CD8-positive, alpha-beta memory T cell (primary cell): ENCODE measurements at regions not wholly inside any gene's neighbourhood (a gene's known extent, or its start where the extent isn't known, plus 50 kb on each side); places are given as distances from the start of the nearest gene placed in this dataset.
"Not testable (repeated sequence)": the region's sequence is repeated elsewhere in the genome, so short reads cannot be mapped to it uniquely, and the experiment has no call there.

Experiments
- CTCF ChIA-PET: fragments of 350-600 bp; sonication (Branson Sonifier 250); formaldehyde crosslinking; loops from one replicate; lab custom pipeline; 2021; ENCODE audit warnings: antibody characterized with exemption; lab: Charles Lee
- POLR2A ChIA-PET: fragments of 350-600 bp; sonication (Branson Sonifier 250); formaldehyde crosslinking; loops from one replicate; lab custom pipeline; 2021; ENCODE audit warnings: antibody characterized with exemption; lab: Charles Lee
- DNase-seq, 5 donors: peaks; one replicate each; pipeline versions ENCODE4 v3.0.0 to v3.0.0-alpha.2; 2020 to 2022; ENCODE audit warnings: mixed read lengths in 1 of 5
- H3K27ac ChIP-seq: one replicate; pipeline ENCODE4 v1.7.0; 2013; ENCODE audit warnings: low read depth, mild to moderate bottlenecking, low read length, moderate library complexity
- H3K27me3 ChIP-seq: 2 replicates; pipeline ENCODE4 v1.7.0; 2013; ENCODE audit warnings: low read length, mild to moderate bottlenecking; ENCODE audit not compliant: insufficient read depth, poor library complexity, severe bottlenecking
- H3K36me3 ChIP-seq: 2 replicates; pipeline ENCODE4 v1.7.0; 2013; ENCODE audit warnings: mild to moderate bottlenecking, low read length, moderate library complexity; ENCODE audit not compliant: insufficient read depth
- H3K4me1 ChIP-seq: 2 replicates; pipeline ENCODE4 v1.7.0; 2013; ENCODE audit warnings: mild to moderate bottlenecking, low read length, moderate library complexity; ENCODE audit not compliant: insufficient read depth
- H3K4me3 ChIP-seq: 2 replicates; pipeline ENCODE4 v1.7.0; 2013; ENCODE audit warnings: mild to moderate bottlenecking, low read length
- H3K9me3 ChIP-seq: 2 replicates; pipeline ENCODE4 v1.7.0; 2013; ENCODE audit warnings: mild to moderate bottlenecking, low read length
- H3K27ac Mint-ChIP-seq, 8 donors: one replicate each; pipeline ENCODE4 v1.8.0; 2020 to 2021; ENCODE audit warnings: mixed read lengths in 8 of 8, mild to moderate bottlenecking in 6 of 8, inconsistent platforms in 3 of 8, moderate library complexity in 3 of 8
- H3K27me3 Mint-ChIP-seq, 2 donors: one replicate each; pipeline ENCODE4 v1.8.0; 2020 to 2021; ENCODE audit warnings: mixed read lengths in 2 of 2, mild to moderate bottlenecking in 1 of 2, moderate library complexity in 1 of 2
- H3K36me3 Mint-ChIP-seq, 3 donors: one replicate each; pipeline ENCODE4 v1.8.0; 2020 to 2021; ENCODE audit warnings: mixed read lengths in 3 of 3, inconsistent platforms in 1 of 3, mild to moderate bottlenecking in 1 of 3
- H3K4me1 Mint-ChIP-seq, 3 donors: one replicate each; pipeline ENCODE4 v1.8.0; 2020 to 2021; ENCODE audit warnings: mixed read lengths in 3 of 3, inconsistent platforms in 1 of 3, mild to moderate bottlenecking in 1 of 3
- H3K4me3 Mint-ChIP-seq, 7 donors: one replicate each; pipeline ENCODE4 v1.8.0; 2020 to 2021; ENCODE audit warnings: mixed read lengths in 7 of 7, mild to moderate bottlenecking in 6 of 7, moderate library complexity in 4 of 7, inconsistent platforms in 2 of 7
- H3K9me3 Mint-ChIP-seq, 5 donors: one replicate each; pipeline ENCODE4 v1.8.0; 2020 to 2022; ENCODE audit warnings: mixed read lengths in 5 of 5, mild to moderate bottlenecking in 3 of 5, moderate library complexity in 2 of 5, inconsistent platforms in 1 of 5

DNA sequence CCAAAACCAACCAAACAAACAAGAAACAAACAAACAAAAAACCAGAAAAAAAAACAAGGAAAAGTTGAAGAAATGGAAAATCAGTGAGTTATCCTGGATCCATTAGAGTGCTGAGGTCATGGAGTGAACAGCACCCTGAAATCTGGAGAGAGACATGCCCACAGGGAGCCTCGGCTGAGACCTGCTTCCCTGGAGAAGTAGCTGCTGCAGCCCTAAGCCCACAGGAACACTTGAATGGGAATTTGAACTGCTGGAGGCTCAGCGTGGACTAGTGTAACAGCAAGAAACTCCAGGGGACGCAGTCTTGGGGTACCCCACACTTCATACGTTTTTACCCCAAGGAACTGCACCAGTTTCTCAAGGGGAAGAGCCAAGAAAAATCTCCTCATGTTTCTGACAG, 144.1 kb upstream of the UBE3A start:
- no peak for DNase-seq
- ChIA-PET CTCF (no interaction called here), POLR2A (no interaction called here)
- no peaks in the 10 kb centered on the region for H3K36me3 ChIP-seq
- no peak overlapping the region for H3K4me3 ChIP-seq
- H3K27ac ChIP-seq, result no peak overlapping the region
- peaks cover 0 to 2% (median 0%) of the 10 kb centered on the region in 3 donors for H3K36me3 Mint-ChIP-seq
- H3K9me3 Mint-ChIP-seq, result peaks cover 12 to 33% (median 20%) of the 10 kb centered on the region in 5 donors
- H3K27me3 ChIP-seq, result no peaks in the 10 kb centered on the region
- H3K27ac Mint-ChIP-seq, result no peak overlapping the region
- H3K4me1 Mint-ChIP-seq, result no peaks in the 10 kb centered on the region
- peaks cover 3 to 15% of the 10 kb centered on the region in 2 donors for H3K27me3 Mint-ChIP-seq
- no peaks in the 10 kb centered on the region for H3K4me1 ChIP-seq
- H3K9me3 ChIP-seq, result no peaks in the 10 kb centered on the region
- H3K4me3 Mint-ChIP-seq, result no peak overlapping the region

DNA sequence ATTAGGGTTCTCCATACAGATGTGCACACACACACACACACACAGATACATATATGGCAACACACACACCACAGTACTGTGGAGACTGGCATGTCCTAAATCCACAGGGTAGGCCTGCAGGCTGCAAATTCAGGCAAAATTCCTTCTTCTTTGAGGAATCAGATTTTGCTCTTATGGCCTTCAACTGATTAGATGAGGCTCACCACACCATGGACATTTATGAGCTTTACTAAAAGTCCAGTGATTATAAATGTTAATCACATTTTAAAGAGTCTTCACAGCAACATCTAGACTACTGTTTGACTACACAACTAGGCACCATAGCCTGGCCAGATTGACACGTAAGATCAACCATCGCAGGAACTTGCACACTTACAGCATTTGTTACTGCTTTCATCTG, 140.3 kb upstream of the UBE3A start:
- ChIA-PET CTCF (no interaction called here), POLR2A (no interaction called here)
- Histone ChIP-seq H3K4me1 (no peaks in the 10 kb centered on the region), H3K27ac (no peak overlapping the region), H3K4me3 (no peak overlapping the region), H3K9me3 (no peaks in the 10 kb centered on the region), H3K27me3 (no peaks in the 10 kb centered on the region), H3K36me3 (no peaks in the 10 kb centered on the region)
- peaks cover 0 to 24% (median 14%) of the 10 kb centered on the region in 5 donors for H3K9me3 Mint-ChIP-seq
- H3K4me1 Mint-ChIP-seq, result no peaks in the 10 kb centered on the region
- no peak overlapping the region for H3K27ac Mint-ChIP-seq
- peaks cover 3 to 23% of the 10 kb centered on the region in 2 donors for H3K27me3 Mint-ChIP-seq
- H3K4me3 Mint-ChIP-seq, result no peak overlapping the region
- peaks cover 0 to 2% (median 0%) of the 10 kb centered on the region in 3 donors for H3K36me3 Mint-ChIP-seq
- DNase-seq, result no peak

DNA sequence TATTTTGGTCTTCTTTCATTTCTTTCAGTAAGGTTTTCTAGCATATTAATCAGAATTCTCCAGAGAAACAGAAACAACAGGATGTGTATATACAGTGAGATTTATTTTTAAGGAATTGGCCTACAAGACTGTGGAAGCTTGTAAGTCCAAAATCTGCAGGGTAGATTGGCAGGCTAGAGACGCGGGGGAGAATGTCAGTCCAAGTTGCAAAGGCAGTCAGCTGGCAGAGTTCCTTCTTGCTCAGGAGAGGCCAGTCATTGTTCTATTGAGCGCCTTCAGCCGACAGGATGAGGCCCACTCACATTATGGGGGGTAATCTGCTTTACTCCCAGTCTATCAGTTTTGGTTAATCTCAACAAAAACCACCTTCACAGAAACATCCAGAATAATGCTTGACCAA, 133.4 kb upstream of the UBE3A start:
- POLR2A ChIA-PET, result no interaction called here
- no peak overlapping the region for H3K27ac ChIP-seq

DNA sequence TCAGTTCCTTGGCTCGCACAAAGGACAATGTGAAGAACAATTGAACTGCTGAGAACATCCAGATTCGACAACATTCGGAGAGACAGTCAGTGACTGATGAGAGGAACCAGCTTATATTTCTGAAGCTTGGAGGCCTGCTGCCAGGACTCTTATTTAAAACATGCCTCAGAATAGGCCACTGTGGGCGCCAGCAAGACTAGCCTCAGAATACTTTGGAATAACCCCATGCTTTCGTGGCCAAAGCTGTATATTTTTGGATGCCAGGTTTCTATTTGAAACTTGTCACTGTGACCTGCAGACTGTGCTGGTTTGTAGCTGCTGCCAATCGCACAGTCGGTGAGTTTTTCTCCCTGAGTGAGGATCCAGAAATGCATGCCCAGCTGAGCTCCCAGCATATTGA, 129.9 kb upstream of the UBE3A start:
- no peak for DNase-seq
- Mint-ChIP-seq H3K27ac (no peak overlapping the region), H3K27me3 (peaks cover 0 to 12% of the 10 kb centered on the region in 2 donors), H3K4me1 (no peaks in the 10 kb centered on the region), H3K4me3 (no peak overlapping the region), H3K9me3 (peaks cover 0 to 18% (median 9%) of the 10 kb centered on the region in 5 donors), H3K36me3 (no peaks in the 10 kb centered on the region)
- H3K27ac ChIP-seq, result no peak overlapping the region
- no peaks in the 10 kb centered on the region for H3K36me3 ChIP-seq
- no peaks in the 10 kb centered on the region for H3K9me3 ChIP-seq
- H3K4me1 ChIP-seq, result no peaks in the 10 kb centered on the region
- ChIA-PET CTCF (no interaction called here), POLR2A (no interaction called here)
- H3K4me3 ChIP-seq, result no peak overlapping the region
- H3K27me3 ChIP-seq, result no peaks in the 10 kb centered on the region

More for the DNA sequence above, 133.4 kb upstream of the UBE3A start:
- no peak for DNase-seq
- Histone ChIP-seq H3K4me3 (no peak overlapping the region), H3K36me3 (no peaks in the 10 kb centered on the region), H3K9me3 (no peaks in the 10 kb centered on the region), H3K4me1 (no peaks in the 10 kb centered on the region), H3K27me3 (no peaks in the 10 kb centered on the region)
- Mint-ChIP-seq H3K27ac (no peak overlapping the region), H3K36me3 (no peaks in the 10 kb centered on the region), H3K27me3 (peaks cover 6% of the 10 kb centered on the region in 2 donors), H3K4me3 (no peak overlapping the region), H3K9me3 (peaks cover 0 to 11% (median 6%) of the 10 kb centered on the region in 5 donors), H3K4me1 (no peaks in the 10 kb centered on the region)
- CTCF ChIA-PET, result no interaction called here

DNA sequence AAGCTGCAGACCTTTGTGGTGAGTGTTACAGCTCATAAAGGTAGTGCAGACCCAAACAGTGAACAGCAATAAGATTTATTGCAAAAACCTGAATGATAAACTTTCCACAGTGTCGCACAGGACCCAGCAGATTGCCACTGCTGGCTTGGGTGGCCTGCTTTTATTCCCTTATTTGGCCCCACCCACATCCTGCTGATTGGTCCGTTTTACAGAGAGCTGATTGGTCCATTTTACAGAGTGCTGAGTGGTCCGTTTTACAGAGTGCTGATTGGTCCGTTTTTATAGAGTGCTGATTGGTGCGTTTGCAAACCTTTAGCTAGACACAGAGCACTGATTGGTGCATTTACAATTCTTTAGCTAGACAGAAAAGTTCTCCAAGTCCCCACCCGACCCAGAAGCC, 127.7 kb upstream of the UBE3A start:
- H3K9me3 ChIP-seq, H3K4me3 Mint-ChIP-seq, H3K4me3 ChIP-seq, H3K27ac ChIP-seq, H3K36me3 ChIP-seq, H3K27me3 ChIP-seq, H3K36me3 Mint-ChIP-seq, H3K4me1 ChIP-seq, CTCF ChIA-PET, H3K4me1 Mint-ChIP-seq, DNase-seq, POLR2A ChIA-PET, H3K27ac Mint-ChIP-seq: not testable (repeated sequence)
- Mint-ChIP-seq H3K9me3 (peaks cover 0 to 24% (median 7%) of the 10 kb centered on the region in 5 donors), H3K27me3 (peaks cover 0 to 12% of the 10 kb centered on the region in 2 donors)

- Mint-ChIP-seq H3K36me3 (no peaks in the 10 kb centered on the region), H3K4me1 (no peaks in the 10 kb centered on the region)
- POLR2A ChIA-PET, result no interaction called here
Measured at GRCh38 chr15:25565470-25566264, 126.8 kb upstream of the UBE3A start.

GRCh38 chr15:25563596-25563995, 124.8 kb upstream of the UBE3A start:
- peaks cover 0 to 12% of the 10 kb centered on the region in 2 donors for H3K27me3 Mint-ChIP-seq
- peaks cover 0 to 24% (median 14%) of the 10 kb centered on the region in 5 donors for H3K9me3 Mint-ChIP-seq
- H3K4me1 Mint-ChIP-seq, result no peaks in the 10 kb centered on the region
- no peak overlapping the region for H3K27ac Mint-ChIP-seq
- H3K36me3 Mint-ChIP-seq, result no peaks in the 10 kb centered on the region
- Histone ChIP-seq H3K27me3 (no peaks in the 10 kb centered on the region), H3K36me3 (no peaks in the 10 kb centered on the region), H3K4me3 (no peak overlapping the region), H3K4me1 (no peaks in the 10 kb centered on the region), H3K9me3 (no peaks in the 10 kb centered on the region), H3K27ac (no peak overlapping the region)
- POLR2A ChIA-PET, result no interaction called here
- no peak overlapping the region for H3K4me3 Mint-ChIP-seq
- DNase-seq, result no peak
- CTCF ChIA-PET, result no interaction called here

More at GRCh38 chr15:25565470-25566264, 126.8 kb upstream of the UBE3A start:
- no peaks in the 10 kb centered on the region for H3K4me1 ChIP-seq
- no peaks in the 10 kb centered on the region for H3K36me3 ChIP-seq
- no peak overlapping the region for H3K27ac ChIP-seq
- H3K9me3 ChIP-seq, result no peaks in the 10 kb centered on the region
- no peak overlapping the region for H3K4me3 ChIP-seq
- no peaks in the 10 kb centered on the region for H3K27me3 ChIP-seq
- Mint-ChIP-seq H3K4me3 (no peak overlapping the region), H3K9me3 (peaks cover 0 to 24% (median 9%) of the 10 kb centered on the region in 5 donors), H3K27me3 (peaks cover 0 to 12% of the 10 kb centered on the region in 2 donors), H3K27ac (peak overlapping the region in 1 of 8 donors; percentile 76)
- CTCF ChIA-PET, result no interaction called here
- no peak for DNase-seq

- ChIA-PET CTCF (no interaction called here), POLR2A (no interaction called here)
- peaks cover 6 to 31% (median 14%) of the 10 kb centered on the region in 5 donors for H3K9me3 Mint-ChIP-seq
- H3K27ac Mint-ChIP-seq, result no peak overlapping the region
- Histone ChIP-seq H3K27me3 (no peaks in the 10 kb centered on the region), H3K9me3 (no peaks in the 10 kb centered on the region), H3K4me1 (no peaks in the 10 kb centered on the region), H3K27ac (no peak overlapping the region), H3K4me3 (no peak overlapping the region), H3K36me3 (no peaks in the 10 kb centered on the region)
- DNase-seq, result no peak
- H3K4me1 Mint-ChIP-seq, result no peaks in the 10 kb centered on the region
- no peaks in the 10 kb centered on the region for H3K36me3 Mint-ChIP-seq
- H3K27me3 Mint-ChIP-seq, result peaks cover 0 to 2% of the 10 kb centered on the region in 2 donors
- H3K4me3 Mint-ChIP-seq, result no peak overlapping the region
Measured at GRCh38 chr15:25557926-25558325, 119.1 kb upstream of the UBE3A start.
